Peyer's patch (tissue), 4 donors: ENCODE measurements at regions not wholly inside any gene's neighbourhood (a gene's known extent, or its start where the extent isn't known, plus 50 kb on each side); places are given as distances from the start of the nearest gene placed in this dataset.

Experiments
- CTCF ChIP-seq, 6 experiments: fragments of 450-650 bp in 4 of 6; fragments of 200-600 bp in 2 of 6; sonication (generic) in 1 of 6; IDR thresholded peaks; one replicate each; pipeline ENCODE4 v1.5.1; 2017 to 2019; ENCODE audit warnings: antibody characterized with exemption in 6 of 6, mild to moderate bottlenecking in 3 of 6, moderate library complexity in 1 of 6
- POLR2A ChIP-seq, 2 donors: fragments of 450-650 bp; IDR thresholded peaks; one replicate each; pipeline ENCODE4 v1.5.1; 2017; ENCODE audit warnings: antibody characterized with exemption in 2 of 2, mild to moderate bottlenecking in 2 of 2, moderate library complexity in 2 of 2

DNA sequence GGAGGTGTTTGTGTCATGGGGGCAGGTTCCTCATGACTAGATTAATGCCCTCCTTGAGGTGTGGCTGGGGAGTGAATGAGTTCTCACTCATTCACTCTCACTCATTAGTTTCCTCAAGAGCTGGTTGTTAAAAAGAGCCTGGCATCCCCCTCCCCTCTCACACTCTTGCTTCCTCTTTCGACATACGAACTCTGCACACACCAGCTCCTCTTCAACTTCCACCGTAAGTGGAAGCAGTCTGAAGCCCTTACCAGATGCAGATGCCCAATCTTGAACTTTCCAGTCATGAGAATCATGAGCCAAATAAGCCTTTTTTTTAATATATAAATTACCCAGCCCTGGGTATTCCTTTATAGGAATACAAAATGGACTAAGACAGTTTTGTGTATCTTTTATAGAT is 82.5 kb downstream of the SPRY4 start:
- no peak for TF ChIP-seq CTCF (IDR thresholded peaks at IDR 0.05)
- no peak for TF ChIP-seq POLR2A (IDR thresholded peaks at IDR 0.05)
